ENCODE measurements at regions not wholly inside any gene's neighbourhood (a gene's known extent, or its start where the extent isn't known, plus 50 kb on each side); places are given as distances from the start of the nearest gene placed in this dataset.
A peak's percentile ranks its signal among the peaks of the same experiment; 100 is the strongest.

DNA sequence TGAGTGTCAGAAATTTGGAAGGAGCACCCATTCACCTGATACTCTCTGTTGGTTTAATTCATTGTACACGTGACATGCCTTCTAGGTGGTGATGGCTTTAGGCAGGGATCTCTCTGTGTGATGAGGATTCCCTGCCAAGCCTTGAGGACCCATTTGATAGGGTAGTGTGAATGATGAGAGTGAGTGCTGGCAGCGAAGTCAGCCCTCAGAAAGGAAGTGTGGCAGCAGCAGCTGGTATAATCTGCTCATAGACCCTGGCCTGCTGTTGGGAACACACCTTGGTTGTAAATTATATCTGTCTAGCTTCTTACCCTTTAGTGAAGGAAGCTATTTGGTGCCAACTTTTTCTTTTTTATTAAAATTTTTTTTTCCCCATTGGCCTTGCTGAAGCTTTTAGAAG lies 164.5 kb downstream of the HAUS1 start:
- H3K9ac ChIP-seq (ENCODE audit: low read length): no peak overlapping the region
- no peak overlapping the region for H3K4me3 ChIP-seq (ENCODE audit: low read depth, low read length)
- no peak overlapping the region for H3K18ac ChIP-seq (ENCODE audit: low read length)
- peaks cover 5% of the 10 kb centered on the region in 2 experiments for H3K4me1 ChIP-seq (ENCODE audit: control insufficient read depth in 1 of 2, insufficient read depth in 2 of 2, low read length in 2 of 2)
- no peak overlapping the region for H3K4ac ChIP-seq (ENCODE audit: low read depth, low read length)
- H3K14ac ChIP-seq (ENCODE audit: low read length): no peak overlapping the region
- DNase-seq: no peak
- no peaks in the 10 kb centered on the region for H3K27me3 ChIP-seq (ENCODE audit: insufficient read depth, low read length)
- H2BK120ac ChIP-seq (ENCODE audit: insufficient read depth, low read length, poor library complexity): no peak overlapping the region
- no peak overlapping the region for H3K4me2 ChIP-seq (ENCODE audit: low read length)
- no peaks in the 10 kb centered on the region for H3K79me2 ChIP-seq (ENCODE audit: control insufficient read depth, insufficient read depth, low read length, poor library complexity)
- no peak overlapping the region for H2BK5ac ChIP-seq (ENCODE audit: low read depth, low read length, poor library complexity)
- H2AK5ac ChIP-seq (ENCODE audit: low read length): no peak overlapping the region
- no peak overlapping the region for H4K91ac ChIP-seq (ENCODE audit: low read depth, low read length)
- H3K9me3 ChIP-seq (ENCODE audit: insufficient read depth, low read depth, low read length): no peaks in the 10 kb centered on the region
- no peak overlapping the region for H3K23ac ChIP-seq (ENCODE audit: low read length)
- no peak overlapping the region for H4K8ac ChIP-seq (ENCODE audit: low read depth, low read length)
- no peak overlapping the region for H2BK12ac ChIP-seq (ENCODE audit: low read length)
- H2AFZ ChIP-seq (ENCODE audit: insufficient read depth, low read length, poor library complexity): no peak overlapping the region
- H3K36me3 ChIP-seq (ENCODE audit: control insufficient read depth in 1 of 2, insufficient read depth in 2 of 2, low read length in 2 of 2): no peaks in the 10 kb centered on the region
- no peak overlapping the region for H4K12ac ChIP-seq (ENCODE audit: low read depth, low read length)
- H3K27ac ChIP-seq (ENCODE audit: low read depth, low read length): no peak overlapping the region
- WGBS (ENCODE audit: extremely low coverage, insufficient coverage, insufficient read length): no CpG with 5 or more reads among the region's 2 CpGs
- H3K79me1 ChIP-seq (ENCODE audit: low read length): peaks cover 2% of the 10 kb centered on the region

- Histone ChIP-seq H3K79me2 (ENCODE audit: control insufficient read depth, insufficient read depth, low read length, poor library complexity) (no peaks in the 10 kb centered on the region), H3K18ac (ENCODE audit: low read length) (no peak overlapping the region), H4K8ac (ENCODE audit: low read depth, low read length) (no peak overlapping the region), H3K27me3 (ENCODE audit: insufficient read depth, low read length) (no peaks in the 10 kb centered on the region), H3K23ac (ENCODE audit: low read length) (no peak overlapping the region), H3K4me1 (ENCODE audit: control insufficient read depth in 1 of 2, insufficient read depth in 2 of 2, low read length in 2 of 2) (peaks cover 10 to 11% of the 10 kb centered on the region in 2 experiments), H2BK120ac (ENCODE audit: insufficient read depth, low read length, poor library complexity) (no peak overlapping the region), H3K4me2 (ENCODE audit: low read length) (no peak overlapping the region), H3K79me1 (ENCODE audit: low read length) (peaks cover 2% of the 10 kb centered on the region), H2AK5ac (ENCODE audit: low read length) (no peak overlapping the region), H2BK12ac (ENCODE audit: low read length) (no peak overlapping the region), H2AFZ (ENCODE audit: insufficient read depth, low read length, poor library complexity) (no peak overlapping the region), H3K4ac (ENCODE audit: low read depth, low read length) (no peak overlapping the region), H4K12ac (ENCODE audit: low read depth, low read length) (no peak overlapping the region), H4K91ac (ENCODE audit: low read depth, low read length) (no peak overlapping the region), H3K36me3 (ENCODE audit: control insufficient read depth in 1 of 2, insufficient read depth in 2 of 2, low read length in 2 of 2) (no peaks in the 10 kb centered on the region), H3K4me3 (ENCODE audit: low read depth, low read length) (no peak overlapping the region), H3K9me3 (ENCODE audit: insufficient read depth, low read depth, low read length) (no peaks in the 10 kb centered on the region), H2BK5ac (ENCODE audit: low read depth, low read length, poor library complexity) (no peak overlapping the region), H3K27ac (ENCODE audit: low read depth, low read length) (no peak overlapping the region), H3K9ac (ENCODE audit: low read length) (no peak overlapping the region), H3K14ac (ENCODE audit: low read length) (no peak overlapping the region)
- DNase-seq: no peak
- WGBS (ENCODE audit: extremely low coverage, insufficient coverage, insufficient read length): no CpG with 5 or more reads among the region's 1 CpG
Observed at GRCh38 chr18:46269275-46269674, 165.1 kb downstream of the HAUS1 start.

DNA sequence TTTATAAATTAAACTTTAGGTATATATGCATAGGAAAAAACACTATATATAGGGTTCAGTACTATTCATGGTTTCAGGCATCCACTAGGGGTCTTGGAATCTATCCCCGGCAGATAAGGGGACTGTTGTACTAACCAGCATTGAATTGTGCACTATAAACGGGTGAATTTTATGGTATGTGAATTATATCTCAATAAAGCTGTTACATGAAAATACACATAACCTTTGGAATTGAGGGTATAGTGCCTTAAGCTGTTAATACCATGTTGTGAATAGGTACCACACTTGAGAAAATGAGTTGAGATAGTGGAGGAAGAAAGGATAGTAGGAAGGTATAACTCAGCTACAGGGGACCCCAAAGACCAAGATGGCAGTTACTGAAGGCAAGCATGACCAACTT lies 167.3 kb downstream of the HAUS1 start:
- Histone ChIP-seq H2BK5ac (ENCODE audit: low read depth, low read length, poor library complexity) (no peak overlapping the region), H3K18ac (ENCODE audit: low read length) (no peak overlapping the region), H4K91ac (ENCODE audit: low read depth, low read length) (no peak overlapping the region), H3K36me3 (ENCODE audit: control insufficient read depth in 1 of 2, insufficient read depth in 2 of 2, low read length in 2 of 2) (no peaks in the 10 kb centered on the region), H3K23ac (ENCODE audit: low read length) (no peak overlapping the region), H2BK120ac (ENCODE audit: insufficient read depth, low read length, poor library complexity) (no peak overlapping the region), H3K79me1 (ENCODE audit: low read length) (no peaks in the 10 kb centered on the region), H3K27ac (ENCODE audit: low read depth, low read length) (no peak overlapping the region), H3K79me2 (ENCODE audit: control insufficient read depth, insufficient read depth, low read length, poor library complexity) (no peaks in the 10 kb centered on the region), H3K27me3 (ENCODE audit: insufficient read depth, low read length) (no peaks in the 10 kb centered on the region), H2AFZ (ENCODE audit: insufficient read depth, low read length, poor library complexity) (no peak overlapping the region), H3K4me2 (ENCODE audit: low read length) (no peak overlapping the region), H2BK12ac (ENCODE audit: low read length) (no peak overlapping the region), H4K12ac (ENCODE audit: low read depth, low read length) (no peak overlapping the region), H3K4me3 (ENCODE audit: low read depth, low read length) (no peak overlapping the region), H3K14ac (ENCODE audit: low read length) (no peak overlapping the region), H3K4me1 (ENCODE audit: control insufficient read depth in 1 of 2, insufficient read depth in 2 of 2, low read length in 2 of 2) (peaks cover 8 to 9% of the 10 kb centered on the region in 2 experiments), H3K9ac (ENCODE audit: low read length) (no peak overlapping the region), H3K9me3 (ENCODE audit: insufficient read depth, low read depth, low read length) (no peaks in the 10 kb centered on the region), H2AK5ac (ENCODE audit: low read length) (no peak overlapping the region), H4K8ac (ENCODE audit: low read depth, low read length) (no peak overlapping the region), H3K4ac (ENCODE audit: low read depth, low read length) (no peak overlapping the region)
- WGBS (ENCODE audit: extremely low coverage, insufficient coverage, insufficient read length): no CpG with 5 or more reads among the region's 2 CpGs
- no peak for DNase-seq

- Histone ChIP-seq H4K12ac (ENCODE audit: low read depth, low read length) (no peak overlapping the region), H3K14ac (ENCODE audit: low read length) (no peak overlapping the region), H3K79me2 (ENCODE audit: control insufficient read depth, insufficient read depth, low read length, poor library complexity) (no peaks in the 10 kb centered on the region), H2BK5ac (ENCODE audit: low read depth, low read length, poor library complexity) (no peak overlapping the region), H3K79me1 (ENCODE audit: low read length) (no peaks in the 10 kb centered on the region), H4K8ac (ENCODE audit: low read depth, low read length) (no peak overlapping the region), H3K23ac (ENCODE audit: low read length) (no peak overlapping the region), H2AFZ (ENCODE audit: insufficient read depth, low read length, poor library complexity) (no peak overlapping the region), H4K91ac (ENCODE audit: low read depth, low read length) (no peak overlapping the region), H3K4me2 (ENCODE audit: low read length) (no peak overlapping the region), H2BK120ac (ENCODE audit: insufficient read depth, low read length, poor library complexity) (no peak overlapping the region), H3K4me1 (ENCODE audit: control insufficient read depth in 1 of 2, insufficient read depth in 2 of 2, low read length in 2 of 2) (peaks cover 8 to 9% of the 10 kb centered on the region in 2 experiments), H3K27me3 (ENCODE audit: insufficient read depth, low read length) (no peaks in the 10 kb centered on the region), H3K9ac (ENCODE audit: low read length) (no peak overlapping the region), H3K4me3 (ENCODE audit: low read depth, low read length) (no peak overlapping the region), H3K9me3 (ENCODE audit: insufficient read depth, low read depth, low read length) (no peaks in the 10 kb centered on the region), H3K18ac (ENCODE audit: low read length) (no peak overlapping the region), H3K4ac (ENCODE audit: low read depth, low read length) (no peak overlapping the region), H2AK5ac (ENCODE audit: low read length) (no peak overlapping the region), H3K27ac (ENCODE audit: low read depth, low read length) (no peak overlapping the region), H3K36me3 (ENCODE audit: control insufficient read depth in 1 of 2, insufficient read depth in 2 of 2, low read length in 2 of 2) (no peaks in the 10 kb centered on the region), H2BK12ac (ENCODE audit: low read length) (no peak overlapping the region)
- WGBS (ENCODE audit: extremely low coverage, insufficient coverage, insufficient read length): no CpG with 5 or more reads among the region's 1 CpG
- peak; percentile 90 to 92 for DNase-seq
Observed at GRCh38 chr18:46273861-46274260, 169.7 kb downstream of the HAUS1 start.
